ENCODE measurements at regions not wholly inside any gene's neighbourhood (a gene's known extent, or its start where the extent isn't known, plus 50 kb on each side); places are given as distances from the start of the nearest gene placed in this dataset.

DNA sequence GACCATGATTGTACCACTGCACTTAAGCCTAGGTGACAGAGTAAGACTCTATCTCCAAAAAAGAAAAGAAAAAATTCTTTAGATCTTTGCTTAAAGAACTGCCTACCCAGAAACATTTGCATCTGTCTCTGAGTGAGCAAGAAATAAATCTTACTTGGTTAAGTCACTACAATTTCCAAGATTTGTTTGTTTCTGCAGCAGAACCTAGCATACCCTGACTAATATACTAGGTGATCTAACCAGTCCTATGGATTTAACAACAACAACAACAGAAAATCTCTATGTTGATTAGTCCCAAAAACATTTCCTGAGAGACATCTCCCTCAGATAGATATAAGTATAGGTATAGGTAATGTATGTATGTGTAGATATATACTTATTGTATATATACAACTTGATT, 549.3 kb upstream of the PSMD7 start:
- Histone ChIP-seq H3K4me2 (no peak overlapping the region), H3K27ac (ENCODE audit: low read depth) (no peak overlapping the region), H3K27me3 (ENCODE audit: insufficient read depth) (no peaks in the 10 kb centered on the region), H3K9me2 (ENCODE audit: insufficient read depth) (peaks cover 17% of the 10 kb centered on the region; the same call in 1 of the 2 replicates), H4K20me1 (replicated peaks; ENCODE audit: insufficient read depth) (no peaks in the 10 kb centered on the region), H2AFZ (no peak overlapping the region), H3K36me3 (ENCODE audit: insufficient read depth) (no peaks in the 10 kb centered on the region), H3F3A (replicated peaks; ENCODE audit: low read depth) (no peaks in the 10 kb centered on the region), H3K79me2 (replicated peaks; ENCODE audit: insufficient read depth) (no peaks in the 10 kb centered on the region), H3K4me1 (ENCODE audit: insufficient read depth) (0 out of 2 replicates have a peak, but pooled peaks cover 2% of the 10 kb centered on the region), H3K4me3 (no peak overlapping the region)
- Mint-ChIP-seq H3K27ac (no peak overlapping the region), H3K36me3 (ENCODE audit: low read depth) (no peaks in the 10 kb centered on the region), H3K9me3 (no peaks in the 10 kb centered on the region; the same call in 2 of the 3 replicates), H3K27me3 (ENCODE audit: insufficient read depth, low read depth, poor library complexity) (no peaks in the 10 kb centered on the region), H3K4me3 (no peak overlapping the region), H3K4me1 (peaks cover 11% of the 10 kb centered on the region; the same call in 2 of the 3 replicates)
- no peak for DNase-seq (ENCODE audit: low spot score)
- ATAC-seq = no peak
- no peak for TF ChIP-seq EZH2phosphoT487 (IDR thresholded peaks at IDR 0.05; ENCODE audit: unreplicated experiment)
- no peak for TF ChIP-seq NANOG (IDR thresholded peaks at IDR 0.05; ENCODE audit: borderline replicate concordance)
- TF ChIP-seq STAT1 (IDR thresholded peaks at IDR 0.05; ENCODE audit: unreplicated experiment) = no peak
- no peak for TF ChIP-seq ZNF462 (CRISPR knock-in tag; IDR thresholded peaks at IDR 0.05)
- TF ChIP-seq JUNB (IDR thresholded peaks at IDR 0.05; ENCODE audit: unreplicated experiment) = no peak
- no peak for TF ChIP-seq POLR2AphosphoS5 (IDR thresholded peaks at IDR 0.05; ENCODE audit: low read depth)
- no peak for TF ChIP-seq CREB1 (CRISPR knock-in tag; IDR thresholded peaks at IDR 0.05; ENCODE audit: low read depth)
- TF ChIP-seq ZNF331 (CRISPR knock-in tag; IDR thresholded peaks at IDR 0.05; ENCODE audit: low read depth) = no peak
- TF ChIP-seq, protein P1, sequence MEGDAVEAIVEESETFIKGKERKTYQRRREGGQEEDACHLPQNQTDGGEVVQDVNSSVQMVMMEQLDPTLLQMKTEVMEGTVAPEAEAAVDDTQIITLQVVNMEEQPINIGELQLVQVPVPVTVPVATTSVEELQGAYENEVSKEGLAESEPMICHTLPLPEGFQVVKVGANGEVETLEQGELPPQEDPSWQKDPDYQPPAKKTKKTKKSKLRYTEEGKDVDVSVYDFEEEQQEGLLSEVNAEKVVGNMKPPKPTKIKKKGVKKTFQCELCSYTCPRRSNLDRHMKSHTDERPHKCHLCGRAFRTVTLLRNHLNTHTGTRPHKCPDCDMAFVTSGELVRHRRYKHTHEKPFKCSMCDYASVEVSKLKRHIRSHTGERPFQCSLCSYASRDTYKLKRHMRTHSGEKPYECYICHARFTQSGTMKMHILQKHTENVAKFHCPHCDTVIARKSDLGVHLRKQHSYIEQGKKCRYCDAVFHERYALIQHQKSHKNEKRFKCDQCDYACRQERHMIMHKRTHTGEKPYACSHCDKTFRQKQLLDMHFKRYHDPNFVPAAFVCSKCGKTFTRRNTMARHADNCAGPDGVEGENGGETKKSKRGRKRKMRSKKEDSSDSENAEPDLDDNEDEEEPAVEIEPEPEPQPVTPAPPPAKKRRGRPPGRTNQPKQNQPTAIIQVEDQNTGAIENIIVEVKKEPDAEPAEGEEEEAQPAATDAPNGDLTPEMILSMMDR (conservative IDR thresholded peaks at IDR 0.05; ENCODE audit: low read depth in 2 of 2) = no peak
- TF ChIP-seq, protein P2, sequence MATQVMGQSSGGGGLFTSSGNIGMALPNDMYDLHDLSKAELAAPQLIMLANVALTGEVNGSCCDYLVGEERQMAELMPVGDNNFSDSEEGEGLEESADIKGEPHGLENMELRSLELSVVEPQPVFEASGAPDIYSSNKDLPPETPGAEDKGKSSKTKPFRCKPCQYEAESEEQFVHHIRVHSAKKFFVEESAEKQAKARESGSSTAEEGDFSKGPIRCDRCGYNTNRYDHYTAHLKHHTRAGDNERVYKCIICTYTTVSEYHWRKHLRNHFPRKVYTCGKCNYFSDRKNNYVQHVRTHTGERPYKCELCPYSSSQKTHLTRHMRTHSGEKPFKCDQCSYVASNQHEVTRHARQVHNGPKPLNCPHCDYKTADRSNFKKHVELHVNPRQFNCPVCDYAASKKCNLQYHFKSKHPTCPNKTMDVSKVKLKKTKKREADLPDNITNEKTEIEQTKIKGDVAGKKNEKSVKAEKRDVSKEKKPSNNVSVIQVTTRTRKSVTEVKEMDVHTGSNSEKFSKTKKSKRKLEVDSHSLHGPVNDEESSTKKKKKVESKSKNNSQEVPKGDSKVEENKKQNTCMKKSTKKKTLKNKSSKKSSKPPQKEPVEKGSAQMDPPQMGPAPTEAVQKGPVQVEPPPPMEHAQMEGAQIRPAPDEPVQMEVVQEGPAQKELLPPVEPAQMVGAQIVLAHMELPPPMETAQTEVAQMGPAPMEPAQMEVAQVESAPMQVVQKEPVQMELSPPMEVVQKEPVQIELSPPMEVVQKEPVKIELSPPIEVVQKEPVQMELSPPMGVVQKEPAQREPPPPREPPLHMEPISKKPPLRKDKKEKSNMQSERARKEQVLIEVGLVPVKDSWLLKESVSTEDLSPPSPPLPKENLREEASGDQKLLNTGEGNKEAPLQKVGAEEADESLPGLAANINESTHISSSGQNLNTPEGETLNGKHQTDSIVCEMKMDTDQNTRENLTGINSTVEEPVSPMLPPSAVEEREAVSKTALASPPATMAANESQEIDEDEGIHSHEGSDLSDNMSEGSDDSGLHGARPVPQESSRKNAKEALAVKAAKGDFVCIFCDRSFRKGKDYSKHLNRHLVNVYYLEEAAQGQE (IDR thresholded peaks at IDR 0.05; ENCODE audit: unreplicated experiment) = no peak
- no peak for TF ChIP-seq ETS1 (IDR thresholded peaks at IDR 0.05)
- no peak for TF ChIP-seq EZH2 (IDR thresholded peaks at IDR 0.05; ENCODE audit: low read depth, unreplicated experiment)
- TF ChIP-seq ZNF114 (CRISPR knock-in tag; IDR thresholded peaks at IDR 0.05) = no peak
